H1 (cell line): ENCODE measurements at regions not wholly inside any gene's neighbourhood (a gene's known extent, or its start where the extent isn't known, plus 50 kb on each side); places are given as distances from the start of the nearest gene placed in this dataset.

Source experiments
- CTCF ChIA-PET: fragments of 300-600 bp; sonication (Branson Sonifier 250); formaldehyde crosslinking; loops from one replicate; lab custom pipeline; 2021; ENCODE audit not compliant: partially characterized antibody; lab: Charles Lee
- POLR2A ChIA-PET: fragments of 300-600 bp; sonication (Branson Sonifier 250); formaldehyde crosslinking; loops from one replicate; lab custom pipeline; 2021; ENCODE audit warnings: inconsistent platforms; ENCODE audit not compliant: partially characterized antibody; lab: Charles Lee
- DNase-seq, 2 experiments: peaks; one replicate each; pipeline versions ENCODE4 v3.0.0 to v3.0.0-alpha.2; 2010 to 2022; ENCODE audit warnings: low spot score in 2 of 2, low read depth in 1 of 2, mixed read lengths in 1 of 2
- FAIRE-seq: peaks from 2 replicates; lab custom pipeline; 2011; peaks lifted over from hg19 to GRCh38; lab: Jason Lieb, UNC
- H2AFZ ChIP-seq: 2 replicates; pipeline ENCODE4 v1.8.1; 2012; ENCODE audit warnings: low read length, inconsistent platforms
- H2AK5ac ChIP-seq: 2 replicates; pipeline ENCODE4 v1.6.1; 2013; ENCODE audit warnings: low read depth, low read length
- H2BK120ac ChIP-seq: replicated peaks from 2 replicates; pipeline ENCODE3; 2013; ENCODE audit warnings: low read depth, low read length, inconsistent platforms
- H2BK12ac ChIP-seq: 2 replicates; pipeline ENCODE4 v1.6.1; 2013; ENCODE audit warnings: low read depth, low read length
- H2BK15ac ChIP-seq: 2 replicates; pipeline ENCODE4 v1.6.1; 2013; ENCODE audit warnings: low read length
- H2BK20ac ChIP-seq: 2 replicates; pipeline ENCODE4 v1.6.1; 2013; ENCODE audit warnings: low read length
- H2BK5ac ChIP-seq: 2 replicates; pipeline ENCODE4 v1.6.1; 2013; ENCODE audit warnings: low read depth, low read length
- H3K14ac ChIP-seq: 2 replicates; pipeline ENCODE4 v1.6.1; 2013; ENCODE audit warnings: inconsistent platforms; ENCODE audit not compliant: insufficient read length
- H3K18ac ChIP-seq: 2 replicates; pipeline ENCODE4 v1.6.1; 2013; ENCODE audit warnings: low read length; ENCODE audit errors: extremely low read depth
- H3K23ac ChIP-seq: 2 replicates; pipeline ENCODE4 v1.6.1; 2013; ENCODE audit warnings: inconsistent platforms; ENCODE audit not compliant: insufficient read length
- H3K23me2 ChIP-seq: 2 replicates; pipeline ENCODE4 v1.6.1; 2013; ENCODE audit warnings: low read depth, low read length
- H3K27ac ChIP-seq: 2 replicates; pipeline ENCODE4 v1.6.1; 2011; ENCODE audit warnings: low read depth, low read length, inconsistent platforms
- H3K27me3 ChIP-seq, 4 experiments: replicated peaks in 1 of 4; 1 replicate in 1 of 4; 2 replicates in 3 of 4; pipeline versions ENCODE4 v1.6.1 to v1.8.1; 2011 to 2013; ENCODE audit warnings: low read length in 3 of 4, mild to moderate bottlenecking in 3 of 4, inconsistent platforms in 2 of 4, mixed read lengths in 2 of 4, moderate library complexity in 1 of 4; ENCODE audit not compliant: control insufficient read depth in 3 of 4, insufficient read depth in 3 of 4; ENCODE audit errors: extremely low read depth in 1 of 4
- H3K36me3 ChIP-seq, 4 experiments: 2 replicates each; pipeline versions ENCODE4 v1.6.1 to v1.8.1; 2011 to 2013; ENCODE audit warnings: mild to moderate bottlenecking in 4 of 4, low read length in 3 of 4, moderate library complexity in 2 of 4, control low read depth in 1 of 4, inconsistent platforms in 1 of 4; ENCODE audit not compliant: insufficient read depth in 4 of 4, control insufficient read depth in 2 of 4
- H3K4ac ChIP-seq: replicated peaks from 2 replicates; pipeline ENCODE3; 2013; ENCODE audit warnings: low read length, low read depth, mixed read lengths, inconsistent platforms; ENCODE audit not compliant: insufficient read length
- H3K4me1 ChIP-seq, 4 experiments: replicated peaks in 1 of 4; 1 replicate in 1 of 4; 2 replicates in 3 of 4; pipeline versions ENCODE4 v1.6.1 to v1.8.1; 2011 to 2013; ENCODE audit warnings: low read length in 3 of 4, inconsistent platforms in 2 of 4, mixed read lengths in 1 of 4; ENCODE audit not compliant: insufficient read depth in 4 of 4, control insufficient read depth in 3 of 4
- H3K4me2 ChIP-seq, 2 experiments: 2 replicates each; pipeline versions ENCODE4 v1.6.1 to v1.8.1; 2011 to 2013; ENCODE audit warnings: low read depth in 2 of 2, low read length in 2 of 2, control low read depth in 1 of 2, inconsistent platforms in 1 of 2, mild to moderate bottlenecking in 1 of 2; ENCODE audit not compliant: insufficient read depth in 1 of 2
- H3K4me3 ChIP-seq, 4 experiments: fragments of 200-600, 300-600 bp in 1 of 4; sonication (generic), shearing (Covaris generic), sonication (Bioruptor Twin) in 1 of 4; 2 replicates each; pipeline versions ENCODE4 v1.5.1 to v1.8.1; 2011 to 2016; ENCODE audit warnings: low read length in 4 of 4, low read depth in 3 of 4, control low read depth in 2 of 4, inconsistent platforms in 2 of 4, mild to moderate bottlenecking in 2 of 4, mixed read lengths in 1 of 4, moderate library complexity in 1 of 4; ENCODE audit not compliant: insufficient read depth in 2 of 4; ENCODE audit errors: extremely low read depth in 1 of 4
- H3K56ac ChIP-seq: replicated peaks from 2 replicates; pipeline ENCODE3; 2013; ENCODE audit warnings: low read depth, mild to moderate bottlenecking, mixed read lengths, low read length, inconsistent platforms; ENCODE audit not compliant: insufficient read length
- H3K79me1 ChIP-seq: 2 replicates; pipeline ENCODE4 v1.6.1; 2013; ENCODE audit warnings: low read depth, low read length, control low read depth
- H3K79me2 ChIP-seq, 2 experiments: 2 replicates each; pipeline versions ENCODE4 v1.6.1 to v1.8.1; 2012 to 2013; ENCODE audit warnings: low read length in 2 of 2, mild to moderate bottlenecking in 2 of 2, inconsistent platforms in 1 of 2; ENCODE audit not compliant: insufficient read depth in 2 of 2, control insufficient read depth in 1 of 2
- H3K9ac ChIP-seq, 4 experiments: replicated peaks in 1 of 4; 1 replicate in 1 of 4; 2 replicates in 3 of 4; pipeline versions ENCODE4 v1.6.1 to v1.8.1; 2011 to 2013; ENCODE audit warnings: low read depth in 3 of 4, low read length in 3 of 4, control low read depth in 2 of 4, mild to moderate bottlenecking in 2 of 4, moderate library complexity in 2 of 4, inconsistent platforms in 1 of 4; ENCODE audit errors: extremely low read depth in 1 of 4
- H3K9me3 ChIP-seq, 2 experiments: 2 replicates each; pipeline versions ENCODE4 v1.6.1 to v1.8.1; 2012 to 2013; ENCODE audit warnings: mild to moderate bottlenecking in 2 of 2, moderate library complexity in 2 of 2, control low read depth in 1 of 2, inconsistent platforms in 1 of 2, low read depth in 1 of 2, low read length in 1 of 2, mixed read lengths in 1 of 2; ENCODE audit not compliant: insufficient read depth in 2 of 2
- H4K20me1 ChIP-seq, 2 experiments: replicated peaks in 1 of 2; 2 replicates each; pipeline versions ENCODE3 to v1.8.1; 2011 to 2013; ENCODE audit warnings: inconsistent platforms in 2 of 2, low read length in 2 of 2, mild to moderate bottlenecking in 1 of 2; ENCODE audit not compliant: insufficient read depth in 2 of 2, control insufficient read depth in 1 of 2
- H4K5ac ChIP-seq: 2 replicates; pipeline ENCODE4 v1.6.1; 2013; ENCODE audit warnings: low read length, low read depth, mixed read lengths, inconsistent platforms; ENCODE audit not compliant: insufficient read length
- H4K8ac ChIP-seq: 2 replicates; pipeline ENCODE4 v1.8.0; 2013; ENCODE audit warnings: mild to moderate bottlenecking, moderate library complexity, low read length, inconsistent platforms; ENCODE audit not compliant: insufficient read depth; ENCODE audit errors: extremely low read depth
- H4K91ac ChIP-seq: replicated peaks from 2 replicates; pipeline ENCODE3; 2013; ENCODE audit warnings: low read length, mixed read lengths, inconsistent platforms; ENCODE audit not compliant: insufficient read length
- GTF2F1 ChIP-seq: IDR thresholded peaks from 2 replicates; pipeline ENCODE4 v1.6.1; 2012; ENCODE audit warnings: low read depth, low read length, improper control_type of control experiment, borderline replicate concordance
- RBBP5 ChIP-seq: IDR thresholded peaks from 2 replicates; pipeline ENCODE4 v1.7.1; 2012; ENCODE audit warnings: low read depth, mild to moderate bottlenecking, inconsistent platforms, low read length, moderate library complexity, borderline replicate concordance
- RNF2 ChIP-seq: fragments of 200-900, 300-1000 bp; sonication (generic); IDR thresholded peaks from 2 replicates; pipeline ENCODE4 v1.7.1; 2016; ENCODE audit warnings: borderline replicate concordance, low read depth, mild to moderate bottlenecking, antibody characterized with exemption, low read length; ENCODE audit not compliant: poor library complexity, severe bottlenecking; ENCODE audit errors: missing control alignments
- ZNF274 ChIP-seq: IDR thresholded peaks from 2 replicates; pipeline ENCODE4 v1.7.0; 2012; ENCODE audit warnings: low read length, borderline replicate concordance; ENCODE audit errors: extremely low read depth
- WGBS, 2 experiments: shearing (Covaris generic) in 1 of 2; methylation state at CpG; one replicate each; pipeline versions ENCODE4 v1.1.6 to v1.1.7; 2013 to 2015; ENCODE audit warnings: low lambda C conversion rate in 2 of 2, mixed read lengths in 2 of 2, inconsistent platforms in 1 of 2, low coverage in 1 of 2, missing lambda C conversion rate in 1 of 2; ENCODE audit not compliant: insufficient replicate concordance in 2 of 2, insufficient coverage in 1 of 2, insufficient read length in 1 of 2; ENCODE audit errors: extremely low coverage in 1 of 2, missing lambda C conversion rate in 1 of 2; 5-methylcytosine and 5-hydroxymethylcytosine counted together
- TF ChIP-seq, protein P1 (sequence below): IDR thresholded peaks from 2 replicates; pipeline ENCODE4 v1.6.1; 2011; ENCODE audit warnings: low read length, improper control_type of control experiment

DNA sequence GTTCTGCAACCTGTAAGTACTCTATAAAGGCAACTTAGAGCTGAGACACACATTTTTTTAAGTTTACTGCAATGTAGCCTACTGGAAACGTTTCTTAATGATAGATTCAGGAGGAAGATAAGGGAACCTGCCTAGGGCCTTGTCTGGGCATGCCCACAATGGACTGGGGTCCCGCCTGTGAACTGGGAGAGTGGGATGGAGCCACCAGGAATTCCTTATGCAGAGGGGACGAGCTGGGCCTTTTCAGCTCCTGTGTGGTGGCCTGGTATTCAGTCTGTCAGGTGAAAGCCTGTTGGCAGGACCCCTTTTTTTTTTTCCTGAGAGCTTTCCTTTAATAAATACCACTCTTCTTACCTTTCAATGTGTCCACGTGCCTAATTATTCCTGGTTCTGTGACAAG is 384.4 kb upstream of the ZWINT start:
- H3K14ac ChIP-seq = no peak overlapping the region
- no peak overlapping the region for H3K4me2 ChIP-seq
- H3K4me3 ChIP-seq = no peak overlapping the region
- no peak overlapping the region for H3K56ac ChIP-seq
- no peaks in the 10 kb centered on the region for H3K79me1 ChIP-seq
- no peaks in the 10 kb centered on the region for H3K9me3 ChIP-seq
- POLR2A ChIA-PET = no interaction called here
- 86% methylated on average over 4 of the region's 4 CpGs; no CpG with 5 or more reads in 1 of the 2 experiments for WGBS, 2 experiments
- H2BK5ac ChIP-seq = no peak overlapping the region
- no peak overlapping the region for H3K27ac ChIP-seq
- H3K23me2 ChIP-seq = no peaks in the 10 kb centered on the region
- H2BK20ac ChIP-seq = no peak overlapping the region
- H4K91ac ChIP-seq = no peak overlapping the region
- H3K9ac ChIP-seq = no peak overlapping the region
- H3K23ac ChIP-seq = no peak overlapping the region
- H3K4ac ChIP-seq = no peak overlapping the region
- no peaks in the 10 kb centered on the region for H3K79me2 ChIP-seq
- no peak overlapping the region for H4K5ac ChIP-seq
- H2BK120ac ChIP-seq = no peak overlapping the region
- H2AK5ac ChIP-seq = no peak overlapping the region
- H4K8ac ChIP-seq = no peak overlapping the region
- H2AFZ ChIP-seq = peak overlapping the region; percentile 87; the same call in 1 of the 2 replicates
- no peak overlapping the region for H3K18ac ChIP-seq
- CTCF ChIA-PET = no interaction called here
- H3K27me3 ChIP-seq = no peaks in the 10 kb centered on the region
- no peak for FAIRE-seq
- H2BK15ac ChIP-seq = no peak overlapping the region
- H3K36me3 ChIP-seq = no peaks in the 10 kb centered on the region
- no peaks in the 10 kb centered on the region for H4K20me1 ChIP-seq
- no peak for DNase-seq
- no peak overlapping the region for H2BK12ac ChIP-seq
- H3K4me1 ChIP-seq = no peaks in the 10 kb centered on the region
- TF ChIP-seq RBBP5 (no peak), GTF2F1 (no peak), RNF2 (no peak), ZNF274 (no peak)
- TF ChIP-seq, protein P1, sequence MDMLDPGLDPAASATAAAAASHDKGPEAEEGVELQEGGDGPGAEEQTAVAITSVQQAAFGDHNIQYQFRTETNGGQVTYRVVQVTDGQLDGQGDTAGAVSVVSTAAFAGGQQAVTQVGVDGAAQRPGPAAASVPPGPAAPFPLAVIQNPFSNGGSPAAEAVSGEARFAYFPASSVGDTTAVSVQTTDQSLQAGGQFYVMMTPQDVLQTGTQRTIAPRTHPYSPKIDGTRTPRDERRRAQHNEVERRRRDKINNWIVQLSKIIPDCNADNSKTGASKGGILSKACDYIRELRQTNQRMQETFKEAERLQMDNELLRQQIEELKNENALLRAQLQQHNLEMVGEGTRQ = no peak
